GM19463 (cell line): ENCODE measurements at regions not wholly inside any gene's neighbourhood (a gene's known extent, or its start where the extent isn't known, plus 50 kb on each side); places are given as distances from the start of the nearest gene placed in this dataset.

Experiments
- ATAC-seq: cut with Tn5 transposase; IDR thresholded peaks from one replicate; pipeline ENCODE4 v1.9.1; 2021; ENCODE audit warnings: mild to moderate bottlenecking, moderate library complexity; ENCODE audit not compliant: unreplicated experiment

GRCh38 chr3:168419091-168419490 is 323.4 kb upstream of the GOLIM4 start:
- no peak for ATAC-seq

GRCh38 chr3:168417016-168417415 is 321.3 kb upstream of the GOLIM4 start:
- no peak for ATAC-seq

DNA sequence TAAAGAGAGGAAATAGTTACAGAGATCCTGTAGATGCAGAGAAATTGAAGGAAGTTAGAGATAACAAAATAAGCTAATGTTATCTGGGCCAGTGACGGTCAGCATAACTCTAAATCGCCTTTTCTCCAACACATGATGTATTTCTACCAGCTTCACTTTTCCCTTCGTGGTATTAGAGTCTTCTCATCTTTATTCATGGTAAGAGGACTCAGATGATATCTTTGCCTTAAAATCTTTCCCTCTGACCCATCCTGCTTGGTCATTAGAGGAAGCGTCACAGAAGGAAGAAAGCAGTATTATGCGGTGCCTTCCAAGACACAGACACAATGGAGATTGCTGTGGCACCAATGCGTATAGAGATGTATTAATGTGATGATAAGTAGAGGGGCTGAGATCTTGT is 320.7 kb upstream of the GOLIM4 start:
- ATAC-seq, result no peak

GRCh38 chr3:168414149-168414548 is 318.4 kb upstream of the GOLIM4 start:
- ATAC-seq, result no peak

- ATAC-seq, result no peak
Observed at GRCh38 chr3:168407381-168407780, 311.7 kb upstream of the GOLIM4 start.

DNA sequence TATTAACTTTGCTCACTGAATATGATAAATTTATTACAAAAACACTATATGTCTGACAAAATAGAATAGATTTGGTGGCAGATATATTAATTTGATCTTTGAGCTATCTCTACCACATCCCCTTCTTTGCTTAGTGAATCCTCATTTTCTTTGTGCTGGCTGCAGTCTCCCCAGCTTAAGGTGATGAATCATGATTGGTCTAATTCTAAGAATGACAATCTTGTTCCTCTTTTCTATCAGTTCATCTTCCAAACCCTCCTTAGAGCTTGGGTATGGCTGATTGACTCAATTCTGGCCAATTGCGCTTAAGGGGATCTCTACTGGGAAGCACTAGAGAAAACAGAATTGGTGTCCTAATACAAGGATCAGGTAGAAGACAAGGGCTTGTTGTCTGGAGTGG is 309.6 kb upstream of the GOLIM4 start:
- no peak for ATAC-seq

DNA sequence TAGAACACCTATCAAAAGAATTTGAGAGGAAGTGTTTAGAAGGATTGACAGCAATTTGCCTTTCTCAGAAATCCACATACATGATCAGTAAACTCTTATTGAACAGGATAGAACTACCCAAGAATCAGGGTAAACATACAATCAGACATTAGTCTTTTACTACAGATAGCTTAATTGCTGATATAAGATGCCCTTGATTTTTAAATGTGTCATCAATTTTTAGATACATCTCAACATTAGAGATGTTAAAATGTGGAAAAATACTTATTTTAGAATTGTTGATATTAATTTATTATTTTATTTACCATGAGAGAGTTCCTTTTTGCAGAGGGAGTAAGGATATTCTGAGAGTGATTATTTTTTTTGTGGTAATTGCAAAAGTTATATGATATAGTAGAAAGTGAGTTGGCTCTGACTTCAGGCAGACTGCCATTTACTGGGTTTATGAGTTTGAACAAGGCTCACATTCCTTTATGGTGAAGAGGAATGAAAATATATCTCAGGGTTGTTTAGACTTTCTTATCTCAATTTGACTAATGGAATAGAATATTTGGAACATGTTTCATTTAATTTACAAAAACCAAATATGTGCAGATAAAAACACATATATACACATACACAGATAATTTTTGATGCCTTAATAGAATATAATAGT is 302.8 kb upstream of the GOLIM4 start:
- ATAC-seq, result no peak

DNA sequence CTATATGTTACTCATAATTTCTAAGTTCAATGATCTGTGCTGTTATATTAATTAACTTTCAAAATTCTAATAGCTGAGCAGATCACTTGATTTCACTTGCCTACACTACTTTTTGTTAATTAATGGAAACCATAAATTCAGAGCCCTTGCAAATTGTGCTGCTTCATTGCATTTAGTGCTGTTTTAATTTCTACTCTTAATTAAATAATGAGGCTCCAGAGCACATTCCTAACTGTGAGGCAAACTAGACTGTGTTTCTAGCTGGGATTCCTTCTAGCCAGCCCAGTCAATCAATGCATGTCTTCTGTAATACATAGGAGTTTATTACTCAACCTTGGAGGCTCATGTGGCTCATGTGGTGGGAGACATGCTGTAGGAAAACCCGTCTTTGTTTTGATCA is 301.1 kb upstream of the GOLIM4 start:
- ATAC-seq, result no peak

DNA sequence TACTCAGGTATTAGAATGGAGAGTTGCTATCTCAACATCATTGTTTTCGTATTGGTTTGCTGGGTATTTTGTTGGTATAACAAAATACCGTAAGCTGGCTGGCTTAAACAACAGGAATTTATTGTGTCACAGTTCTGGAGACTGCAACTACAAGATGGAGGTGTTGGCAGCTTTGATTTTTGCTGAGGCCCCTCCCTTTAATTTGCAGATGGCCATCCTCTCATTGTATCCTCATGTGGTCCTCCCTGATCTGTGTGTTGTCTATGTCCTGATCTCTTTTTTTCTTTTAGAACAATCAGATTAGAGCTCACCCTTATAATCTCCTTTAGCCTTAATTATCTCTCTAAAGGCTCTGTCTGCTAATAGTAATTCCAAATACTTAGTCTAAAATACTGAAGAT is 299.8 kb upstream of the GOLIM4 start:
- no peak for ATAC-seq

GRCh38 chr3:168394439-168394838 is 298.7 kb upstream of the GOLIM4 start:
- ATAC-seq, result no peak

DNA sequence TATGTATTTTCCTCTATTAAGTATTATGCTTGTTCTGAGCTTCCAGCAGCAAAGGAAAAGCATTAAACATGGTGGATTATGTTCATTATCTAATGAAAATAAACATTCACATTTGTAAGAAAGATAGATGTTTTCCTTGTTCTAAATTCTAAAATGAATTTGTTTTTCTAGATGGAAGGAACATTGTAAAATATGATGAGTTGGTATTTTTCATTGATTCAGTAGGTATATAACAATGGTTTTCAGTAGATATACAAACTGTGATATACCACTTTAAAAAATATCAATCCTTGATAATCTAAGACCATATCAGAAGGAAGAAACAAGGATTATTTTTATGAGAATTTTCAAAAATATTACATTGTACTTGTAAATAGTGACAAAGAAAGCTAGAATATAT is 290.6 kb upstream of the GOLIM4 start:
- ATAC-seq, result no peak

GRCh38 chr3:168384990-168385389 is 289.3 kb upstream of the GOLIM4 start:
- ATAC-seq, result no peak

DNA sequence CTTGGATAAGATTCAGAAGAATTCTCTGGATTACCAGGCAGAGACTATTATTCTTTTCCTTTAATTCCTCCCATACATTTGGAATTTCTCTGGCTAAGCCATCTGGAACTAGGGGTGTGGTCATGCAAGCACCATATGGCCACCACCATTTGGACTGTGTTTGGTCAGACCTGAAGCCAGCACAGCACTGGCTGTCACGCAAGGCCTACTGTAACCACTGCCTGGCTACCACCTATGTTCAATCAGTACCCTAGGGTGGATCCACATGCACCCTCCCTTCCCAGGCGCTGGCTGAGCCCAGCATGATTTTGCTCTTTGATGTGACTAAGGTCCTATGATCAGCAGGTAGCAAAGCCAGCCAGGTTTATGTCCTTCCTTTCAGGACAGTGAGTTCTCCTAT is 287.8 kb upstream of the GOLIM4 start:
- ATAC-seq, result no peak

DNA sequence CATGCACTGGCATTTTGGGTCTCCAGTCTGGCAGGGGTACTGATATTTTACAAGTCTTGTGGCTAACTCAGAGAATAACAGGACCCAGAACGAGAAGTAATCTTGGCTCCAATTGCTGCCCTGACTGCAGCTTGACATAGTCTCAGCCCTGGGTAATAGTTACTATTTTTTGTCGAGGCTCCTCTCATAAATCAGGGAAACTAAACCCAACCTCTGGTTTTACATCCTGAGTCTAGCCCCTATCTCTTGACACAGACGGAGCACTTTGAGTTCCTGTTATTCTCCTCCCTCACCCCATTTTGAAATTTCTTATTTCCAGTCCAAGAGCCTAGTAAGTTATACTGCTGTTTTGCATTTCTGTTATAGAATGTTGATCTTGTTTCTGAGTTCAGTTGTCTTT is 276.1 kb upstream of the GOLIM4 start:
- no peak for ATAC-seq

GRCh38 chr3:168364967-168365366 is 269.2 kb upstream of the GOLIM4 start:
- no peak for ATAC-seq

DNA sequence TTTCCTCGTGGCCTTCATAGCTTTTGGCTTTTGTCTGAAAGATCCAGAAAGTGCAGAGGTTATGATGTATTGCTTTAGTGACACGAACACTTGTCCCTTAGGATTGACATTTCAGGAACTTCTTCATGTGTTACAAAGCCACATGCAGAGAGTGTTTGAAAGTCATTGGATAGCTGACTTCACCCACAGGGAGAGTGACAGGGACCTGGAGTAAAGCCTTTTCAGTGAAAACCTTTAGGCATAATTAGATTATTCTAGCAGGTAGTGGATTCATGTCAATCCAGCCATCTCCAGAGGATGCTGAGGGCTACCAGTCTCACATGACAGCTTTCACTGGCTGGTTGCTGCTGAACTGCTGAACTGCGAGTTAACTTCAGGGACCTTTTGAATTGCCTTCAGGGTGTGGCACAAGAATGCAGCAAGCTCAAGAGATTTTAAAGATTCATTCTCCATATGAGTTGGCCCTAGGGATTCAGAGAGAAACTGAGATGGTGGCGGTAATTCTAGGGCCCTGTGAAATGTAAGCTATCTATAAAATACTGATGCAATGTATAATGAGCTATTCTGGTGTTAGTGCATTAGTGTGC is 267.0 kb upstream of the GOLIM4 start:
- no peak for ATAC-seq

GRCh38 chr3:168362156-168362555 is 266.4 kb upstream of the GOLIM4 start:
- ATAC-seq, result no peak

DNA sequence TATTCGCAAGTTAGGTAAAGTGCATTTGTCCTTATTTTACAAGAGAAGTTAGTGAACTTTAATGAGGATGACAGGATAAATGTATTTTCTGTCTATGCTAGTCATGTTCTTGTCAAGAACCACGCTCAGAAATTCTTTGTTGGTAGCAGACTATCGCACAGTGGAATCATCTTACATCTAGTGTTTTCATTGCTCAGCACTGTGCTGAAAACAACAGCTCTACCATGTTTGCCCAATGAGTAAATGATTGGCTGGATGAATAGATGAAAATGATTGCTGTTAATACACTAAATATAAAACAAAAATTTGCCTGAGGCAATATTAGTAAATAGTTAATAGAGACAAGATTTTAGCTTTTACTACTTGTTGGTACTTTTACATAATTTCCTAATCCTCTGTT is 265.3 kb upstream of the GOLIM4 start:
- no peak for ATAC-seq

DNA sequence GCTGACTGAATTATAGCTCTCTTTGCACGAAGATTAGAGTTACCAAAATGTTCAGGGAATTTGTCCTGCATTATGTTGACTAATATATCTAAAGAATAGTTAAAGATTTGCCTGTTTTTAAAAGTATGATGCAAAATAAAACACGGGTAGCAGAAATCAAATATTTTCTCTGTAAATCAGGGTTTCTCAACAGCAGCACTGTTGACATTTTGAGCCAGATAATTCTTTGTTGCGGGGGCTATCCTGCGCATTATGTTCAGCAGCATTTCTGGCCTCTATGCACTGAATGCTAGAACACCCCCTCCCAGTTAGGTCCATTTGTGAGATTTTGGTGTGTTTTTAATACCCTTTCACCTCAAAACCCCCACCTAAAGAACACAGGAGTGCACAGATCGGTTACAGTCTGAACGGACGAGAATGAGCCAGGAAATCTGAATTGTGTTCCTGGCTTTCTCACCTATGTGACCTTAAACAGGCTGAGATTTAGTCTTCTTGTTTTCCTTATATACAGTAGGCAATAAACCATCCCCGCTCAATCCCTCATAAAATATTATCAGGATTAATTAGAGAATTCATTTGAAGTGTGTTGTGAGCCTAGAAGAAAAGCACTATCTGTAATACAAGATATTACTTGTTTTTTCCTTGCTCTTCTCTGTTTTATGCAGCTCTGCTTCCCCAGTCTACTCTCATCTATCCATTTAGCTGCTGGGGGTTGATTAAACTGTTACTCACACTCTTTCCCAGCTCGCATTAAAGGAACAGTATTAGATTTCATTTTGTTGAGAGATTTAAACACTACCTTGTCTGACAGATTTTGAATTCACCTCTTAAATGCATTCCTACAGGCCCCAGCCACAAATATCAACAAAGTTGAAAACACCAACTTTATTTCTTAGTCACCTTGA is 247.5 kb upstream of the GOLIM4 start:
- no peak for ATAC-seq

GRCh38 chr3:168341956-168342936 is 246.5 kb upstream of the GOLIM4 start:
- ATAC-seq, result no peak
